GM12872 (cell line): ENCODE measurements at regions not wholly inside any gene's neighbourhood (a gene's known extent, or its start where the extent isn't known, plus 50 kb on each side); places are given as distances from the start of the nearest gene placed in this dataset.

Source experiments
- TF ChIP-seq, protein P1 (sequence below): IDR thresholded peaks from 3 replicates; pipeline ENCODE4 v1.5.1; 2011; ENCODE audit warnings: low read depth, mild to moderate bottlenecking, low read length, moderate library complexity; ENCODE audit not compliant: insufficient read depth

DNA sequence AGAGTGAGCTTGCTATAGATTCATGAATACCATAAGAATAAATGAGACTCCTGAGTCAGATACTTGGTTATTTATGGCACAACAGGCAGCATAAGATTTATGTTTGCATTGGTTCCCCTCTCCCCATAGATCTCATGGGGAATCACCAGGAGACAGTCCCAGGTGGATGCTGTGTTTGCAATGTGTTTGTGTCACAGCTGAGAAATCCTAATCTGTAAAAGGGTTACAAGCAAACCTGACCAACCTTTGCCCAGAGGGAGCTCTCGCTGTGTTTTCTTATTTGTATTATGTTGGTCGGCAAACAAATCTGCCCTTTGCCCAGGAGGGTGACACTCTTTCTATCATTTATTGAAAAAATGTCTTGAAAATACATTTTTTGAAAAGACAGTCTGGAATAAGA, 236.2 kb downstream of the ZPLD1 start:
- TF ChIP-seq, protein P1, sequence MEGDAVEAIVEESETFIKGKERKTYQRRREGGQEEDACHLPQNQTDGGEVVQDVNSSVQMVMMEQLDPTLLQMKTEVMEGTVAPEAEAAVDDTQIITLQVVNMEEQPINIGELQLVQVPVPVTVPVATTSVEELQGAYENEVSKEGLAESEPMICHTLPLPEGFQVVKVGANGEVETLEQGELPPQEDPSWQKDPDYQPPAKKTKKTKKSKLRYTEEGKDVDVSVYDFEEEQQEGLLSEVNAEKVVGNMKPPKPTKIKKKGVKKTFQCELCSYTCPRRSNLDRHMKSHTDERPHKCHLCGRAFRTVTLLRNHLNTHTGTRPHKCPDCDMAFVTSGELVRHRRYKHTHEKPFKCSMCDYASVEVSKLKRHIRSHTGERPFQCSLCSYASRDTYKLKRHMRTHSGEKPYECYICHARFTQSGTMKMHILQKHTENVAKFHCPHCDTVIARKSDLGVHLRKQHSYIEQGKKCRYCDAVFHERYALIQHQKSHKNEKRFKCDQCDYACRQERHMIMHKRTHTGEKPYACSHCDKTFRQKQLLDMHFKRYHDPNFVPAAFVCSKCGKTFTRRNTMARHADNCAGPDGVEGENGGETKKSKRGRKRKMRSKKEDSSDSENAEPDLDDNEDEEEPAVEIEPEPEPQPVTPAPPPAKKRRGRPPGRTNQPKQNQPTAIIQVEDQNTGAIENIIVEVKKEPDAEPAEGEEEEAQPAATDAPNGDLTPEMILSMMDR = no peak

DNA sequence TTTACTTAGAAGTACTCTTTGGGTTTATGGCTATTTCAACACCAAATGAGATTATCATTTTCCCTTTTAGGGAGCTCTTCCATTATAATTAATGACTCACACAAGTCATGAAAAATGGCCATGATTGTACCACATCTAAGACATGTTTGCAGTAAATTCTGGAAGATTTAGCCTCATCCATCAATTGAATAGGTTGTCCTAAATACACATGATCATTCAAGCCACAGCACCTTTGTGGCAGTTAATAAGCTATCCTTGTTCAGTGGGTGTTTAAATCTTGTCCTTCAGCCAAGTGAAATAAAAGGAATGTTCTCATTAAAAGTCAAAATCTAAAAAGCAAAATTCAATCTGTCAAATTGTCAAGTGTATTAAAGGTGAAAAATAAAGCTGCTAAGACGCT, 237.5 kb downstream of the ZPLD1 start:
- TF ChIP-seq, protein P1 = no peak

DNA sequence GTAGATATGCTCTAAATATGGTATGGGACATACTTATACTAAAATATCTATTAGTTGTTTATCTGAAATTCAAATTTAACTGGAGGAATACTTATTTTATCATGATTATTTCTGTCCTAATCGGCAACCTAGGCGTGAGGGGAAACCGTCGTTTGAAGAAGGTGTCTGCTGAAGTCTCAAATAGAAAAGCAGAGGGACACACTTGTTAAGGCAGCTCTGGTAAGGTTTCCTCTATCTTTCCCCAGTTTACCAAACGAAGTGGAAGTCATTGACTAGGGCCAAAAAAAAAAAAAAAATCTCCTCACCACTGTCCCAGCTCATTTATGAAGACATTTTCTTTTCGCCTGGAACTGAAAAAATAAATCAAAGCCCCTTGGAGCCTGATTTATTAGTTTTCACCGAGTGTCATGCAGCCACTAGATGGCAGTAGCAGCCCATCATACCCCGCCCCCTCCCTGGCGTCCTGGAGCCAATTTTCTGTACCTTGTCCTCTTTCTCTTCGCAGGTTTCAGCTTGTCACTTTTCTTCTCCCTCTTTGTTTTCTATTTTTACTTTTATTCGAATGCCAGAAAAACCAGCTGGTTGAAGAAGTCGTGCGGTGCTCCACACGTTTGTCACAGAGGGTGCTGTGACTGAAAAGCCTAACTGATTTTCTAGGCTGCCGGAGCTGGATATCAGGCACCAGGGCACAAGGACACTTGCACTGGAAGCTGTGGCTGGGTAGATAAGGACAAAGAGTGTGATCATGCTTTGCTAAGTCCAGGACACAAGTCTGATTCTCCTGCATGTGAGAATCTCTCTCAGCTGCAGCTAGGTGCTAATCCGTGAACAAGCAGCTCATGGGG, 238.7 kb downstream of the ZPLD1 start:
- TF ChIP-seq, protein P1 = peak; percentile 80

DNA sequence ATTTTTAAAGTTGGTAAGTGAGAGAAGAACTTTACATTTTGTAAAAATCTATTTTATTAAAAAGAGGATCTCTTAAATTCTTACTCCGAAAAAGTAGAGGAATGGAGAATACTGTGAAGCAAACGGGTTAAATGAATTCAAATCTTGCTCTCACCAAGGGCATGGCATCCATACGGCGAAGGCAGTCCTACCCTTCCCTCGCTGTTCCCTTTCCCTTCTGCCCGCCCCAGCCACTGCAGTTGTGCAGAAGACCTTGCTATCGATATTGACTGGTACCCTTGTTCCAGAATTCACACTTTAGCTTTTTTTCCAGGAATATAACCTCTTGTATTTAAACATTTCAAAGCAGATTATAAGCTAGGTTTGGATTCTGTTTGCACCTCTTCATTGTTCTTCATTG, 239.5 kb downstream of the ZPLD1 start:
- TF ChIP-seq, protein P1 = no peak

DNA sequence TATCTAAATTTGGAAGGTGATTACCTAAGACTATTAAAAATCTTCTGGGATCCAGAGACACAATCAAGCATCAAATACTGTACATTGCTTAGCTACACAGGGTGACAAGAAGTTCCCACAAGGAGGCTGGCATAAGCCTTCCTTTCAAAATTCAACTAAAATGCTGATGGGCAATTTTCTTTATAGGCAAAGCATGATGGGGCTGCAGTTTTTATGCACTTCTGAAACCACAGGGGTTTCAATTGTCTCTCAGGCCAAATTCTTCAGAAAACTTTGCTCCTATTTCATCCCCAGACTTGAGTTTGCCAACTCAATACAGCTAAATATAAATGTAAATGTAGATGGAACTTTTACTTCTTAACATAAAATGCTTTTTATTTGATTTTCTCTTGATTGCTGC, 241.6 kb downstream of the ZPLD1 start:
- TF ChIP-seq, protein P1 = no peak

DNA sequence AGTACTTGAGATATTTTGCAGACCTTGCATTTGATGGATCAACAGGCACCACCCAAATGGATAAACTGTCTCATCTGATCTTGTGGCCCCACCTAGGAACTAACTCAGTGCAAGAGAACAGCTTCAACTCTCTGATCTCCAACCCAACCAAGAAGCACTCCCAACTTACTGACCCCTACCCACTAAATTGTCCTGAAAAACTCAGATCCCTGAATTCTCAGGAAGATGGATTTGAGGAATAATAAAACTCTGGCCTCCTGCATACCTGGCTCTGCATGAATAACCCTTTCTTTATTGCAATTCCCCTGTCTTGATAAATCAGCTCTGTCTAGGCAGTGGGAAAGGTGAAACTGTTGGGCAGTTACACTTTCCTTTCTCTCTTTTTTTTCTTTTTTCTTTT, 247.9 kb downstream of the ZPLD1 start:
- TF ChIP-seq, protein P1 = no peak

DNA sequence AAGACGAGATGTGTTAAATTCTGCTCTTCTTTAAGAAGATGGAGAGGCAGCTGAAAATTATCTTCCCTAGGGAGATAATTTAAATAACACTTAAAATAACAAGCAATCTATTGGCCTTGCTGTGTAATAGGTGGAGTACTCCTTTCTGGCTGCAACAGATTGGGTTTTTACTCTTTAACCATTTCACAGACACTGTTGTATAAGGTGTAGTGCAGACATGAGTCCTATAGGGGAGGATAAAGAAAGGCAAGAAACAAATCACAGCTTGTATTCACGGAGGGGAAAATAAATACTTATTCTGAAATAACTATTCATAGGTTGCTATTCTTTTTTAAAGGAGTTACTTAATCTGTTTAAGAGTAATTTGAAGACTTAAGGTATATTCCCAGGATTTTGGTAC, 252.0 kb downstream of the ZPLD1 start:
- TF ChIP-seq, protein P1 = no peak
